Neural progenitor cell (in vitro differentiated cells): ENCODE measurements at regions not wholly inside any gene's neighbourhood (a gene's known extent, or its start where the extent isn't known, plus 50 kb on each side); places are given as distances from the start of the nearest gene placed in this dataset.

Source experiments
- DNase-seq: peaks from one replicate; pipeline ENCODE4 v3.0.0-alpha.2; 2016; ENCODE audit warnings: low spot score
- H2AFZ ChIP-seq: fragments of 200-600 bp; sonication (generic); replicated peaks from 2 replicates; pipeline ENCODE4 v1.6.1; 2016; ENCODE audit warnings: antibody characterized with exemption
- H3F3A ChIP-seq: fragments of 200-600 bp; sonication (generic); 2 replicates; pipeline ENCODE4 v1.6.1; 2016; ENCODE audit warnings: antibody characterized with exemption, low read depth
- H3K27ac ChIP-seq: fragments of 200-600 bp; sonication (generic); 2 replicates; pipeline ENCODE4 v1.5.1; 2016; ENCODE audit warnings: mild to moderate bottlenecking
- H3K27me3 ChIP-seq: fragments of 200-600 bp; sonication (generic); 2 replicates; pipeline ENCODE4 v1.6.1; 2016; ENCODE audit warnings: mild to moderate bottlenecking, moderate library complexity
- H3K36me3 ChIP-seq: fragments of 200-600 bp; sonication (generic); 2 replicates; pipeline ENCODE4 v1.5.1; 2016
- H3K4me1 ChIP-seq: fragments of 200-600 bp; sonication (generic); 2 replicates; pipeline ENCODE4 v1.6.1; 2016; ENCODE audit warnings: mixed run types
- H3K4me2 ChIP-seq: fragments of 200-600 bp; sonication (generic); 2 replicates; pipeline ENCODE4 v1.6.1; 2016
- H3K4me3 ChIP-seq: fragments of 200-600 bp; sonication (generic); 2 replicates; pipeline ENCODE4 v1.5.1; 2016
- H3K79me2 ChIP-seq: fragments of 200-600 bp; sonication (generic); 2 replicates; pipeline ENCODE4 v1.6.1; 2016; ENCODE audit warnings: low read depth
- H3K9ac ChIP-seq: fragments of 200-600 bp; sonication (generic); 2 replicates; pipeline ENCODE4 v1.6.1; 2016
- H3K9me3 ChIP-seq: fragments of 200-600 bp; sonication (generic); 2 replicates; pipeline ENCODE4 v1.5.1; 2016; ENCODE audit warnings: low read depth
- H4K20me1 ChIP-seq: fragments of 200-600 bp; sonication (generic); 2 replicates; pipeline ENCODE4 v1.6.1; 2016; ENCODE audit warnings: low read depth
- H3K27ac Mint-ChIP-seq: 3 replicates; pipeline ENCODE4 v1.8.0; 2021; ENCODE audit warnings: mixed read lengths
- H3K27me3 Mint-ChIP-seq: 2 replicates; pipeline ENCODE4 v1.8.0; 2022; ENCODE audit warnings: low read depth, mild to moderate bottlenecking, inconsistent platforms, moderate library complexity, mixed read lengths; ENCODE audit not compliant: insufficient read depth
- H3K36me3 Mint-ChIP-seq: 3 replicates; pipeline ENCODE4 v1.8.0; 2021; ENCODE audit warnings: mixed read lengths
- H3K4me1 Mint-ChIP-seq: 3 replicates; pipeline ENCODE4 v1.8.0; 2021; ENCODE audit warnings: mixed read lengths
- H3K4me3 Mint-ChIP-seq: 3 replicates; pipeline ENCODE4 v1.8.0; 2021; ENCODE audit warnings: mild to moderate bottlenecking, moderate library complexity, mixed read lengths
- H3K9me3 Mint-ChIP-seq: 3 replicates; pipeline ENCODE4 v1.8.0; 2020; ENCODE audit warnings: mixed read lengths
- CTCF ChIP-seq: fragments of 200-600 bp; sonication (generic); IDR thresholded peaks from 2 replicates; pipeline ENCODE4 v1.5.1; 2017; ENCODE audit warnings: antibody characterized with exemption, mild to moderate bottlenecking
- EZH2 ChIP-seq: fragments of 200-600 bp; sonication (generic); IDR thresholded peaks from 2 replicates; pipeline ENCODE4 v1.6.1; 2017; ENCODE audit warnings: antibody characterized with exemption, mild to moderate bottlenecking, moderate library complexity
- EZH2phosphoT487 ChIP-seq: fragments of 200-600 bp; sonication (generic); IDR thresholded peaks from 2 replicates; pipeline ENCODE4 v1.6.1; 2017; ENCODE audit warnings: antibody characterized with exemption

DNA sequence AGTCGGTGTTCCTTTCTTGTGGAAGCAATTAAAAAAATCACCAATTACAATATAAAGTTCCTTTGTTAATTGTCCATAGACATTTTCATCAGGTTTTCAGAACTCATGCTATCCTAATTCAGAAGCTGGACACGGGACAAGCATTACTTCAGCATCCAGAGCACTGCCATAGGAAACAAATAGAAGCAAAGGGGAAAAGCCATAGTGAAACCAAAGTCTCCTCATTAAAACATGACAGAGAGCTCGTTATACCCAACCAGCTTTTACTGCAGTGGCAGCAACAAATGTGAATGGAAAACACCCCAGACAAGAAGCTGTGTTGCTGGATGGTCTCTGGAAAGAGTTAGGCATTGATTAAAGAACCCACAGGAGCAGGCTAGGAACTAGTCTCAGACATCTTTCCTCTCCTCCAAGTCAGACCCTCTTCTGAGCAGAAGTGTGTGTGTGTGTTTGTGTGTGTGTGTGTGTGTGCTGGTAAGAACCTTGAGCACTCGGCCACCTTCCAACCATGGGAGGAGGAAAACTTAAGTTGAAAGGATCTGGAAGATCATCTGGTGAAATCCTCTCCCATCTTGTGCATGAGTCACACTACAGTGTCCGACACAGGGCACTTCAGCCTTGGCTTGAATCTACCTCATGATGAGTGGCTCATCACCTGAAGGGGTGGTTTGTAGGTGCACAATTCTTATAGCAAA is 162.6 kb upstream of the ADAMTS16 start:
- Mint-ChIP-seq H3K27me3 (peaks cover 4% of the 10 kb centered on the region), H3K27ac (no peak overlapping the region), H3K36me3 (no peaks in the 10 kb centered on the region), H3K4me1 (no peaks in the 10 kb centered on the region), H3K9me3 (no peaks in the 10 kb centered on the region), H3K4me3 (no peak overlapping the region)
- no peaks in the 10 kb centered on the region for H3K9me3 ChIP-seq
- H3K4me3 ChIP-seq = no peak overlapping the region
- no peaks in the 10 kb centered on the region for H3K36me3 ChIP-seq
- no peak overlapping the region for H3K9ac ChIP-seq
- H3K4me1 ChIP-seq = no peaks in the 10 kb centered on the region
- no peak overlapping the region for H3K4me2 ChIP-seq
- H3K27me3 ChIP-seq = no peaks in the 10 kb centered on the region
- DNase-seq = no peak
- no peak overlapping the region for H2AFZ ChIP-seq
- H4K20me1 ChIP-seq = no peaks in the 10 kb centered on the region
- TF ChIP-seq EZH2 (no peak), EZH2phosphoT487 (no peak), CTCF (no peak)
- no peaks in the 10 kb centered on the region for H3K79me2 ChIP-seq
- H3K27ac ChIP-seq = no peak overlapping the region
- no peaks in the 10 kb centered on the region for H3F3A ChIP-seq

DNA sequence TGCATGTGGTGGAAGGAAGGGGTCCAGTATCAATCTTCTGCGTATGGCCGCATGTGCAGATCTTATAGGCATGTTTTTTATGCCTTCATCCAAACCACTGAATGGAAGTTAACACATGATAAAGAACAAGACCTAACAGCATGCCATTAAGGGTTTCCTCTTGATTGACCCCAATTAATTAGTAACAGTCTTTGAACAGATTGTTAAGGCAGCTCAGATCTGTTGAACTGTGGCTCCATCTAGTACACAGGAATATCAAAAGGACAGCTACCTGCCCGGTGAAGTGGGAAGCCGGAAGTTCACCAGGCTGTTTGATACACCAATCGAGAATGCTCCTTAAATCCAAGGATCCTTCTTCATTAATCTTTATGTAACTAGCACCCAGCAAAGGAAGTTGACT is 159.9 kb upstream of the ADAMTS16 start:
- H3K4me3 ChIP-seq = no peak overlapping the region
- no peaks in the 10 kb centered on the region for H3K27me3 Mint-ChIP-seq
- H2AFZ ChIP-seq = no peak overlapping the region
- no peaks in the 10 kb centered on the region for H3K9me3 Mint-ChIP-seq
- no peaks in the 10 kb centered on the region for H3K9me3 ChIP-seq
- H3K36me3 Mint-ChIP-seq = no peaks in the 10 kb centered on the region
- H3K4me2 ChIP-seq = no peak overlapping the region
- no peak overlapping the region for H3K4me3 Mint-ChIP-seq
- no peaks in the 10 kb centered on the region for H3K4me1 ChIP-seq
- H3K4me1 Mint-ChIP-seq = no peaks in the 10 kb centered on the region
- no peaks in the 10 kb centered on the region for H3F3A ChIP-seq
- no peak overlapping the region for H3K27ac ChIP-seq
- no peaks in the 10 kb centered on the region for H3K79me2 ChIP-seq
- no peak for DNase-seq
- no peak overlapping the region for H3K9ac ChIP-seq
- H4K20me1 ChIP-seq = no peaks in the 10 kb centered on the region
- H3K27ac Mint-ChIP-seq = no peak overlapping the region
- H3K27me3 ChIP-seq = no peaks in the 10 kb centered on the region
- no peaks in the 10 kb centered on the region for H3K36me3 ChIP-seq
- no peak for TF ChIP-seq EZH2phosphoT487
- no peak for TF ChIP-seq EZH2
- no peak for TF ChIP-seq CTCF

GRCh38 chr5:4981608-4982007 is 158.5 kb upstream of the ADAMTS16 start:
- Mint-ChIP-seq H3K4me3 (no peak overlapping the region), H3K4me1 (no peaks in the 10 kb centered on the region)

More at GRCh38 chr5:4981608-4982007, 158.5 kb upstream of the ADAMTS16 start:
- Mint-ChIP-seq H3K9me3 (no peaks in the 10 kb centered on the region), H3K27me3 (no peaks in the 10 kb centered on the region), H3K36me3 (no peaks in the 10 kb centered on the region), H3K27ac (no peak overlapping the region)
- no peak overlapping the region for H3K27ac ChIP-seq
- H3K79me2 ChIP-seq = no peaks in the 10 kb centered on the region
- H3K9ac ChIP-seq = no peak overlapping the region
- DNase-seq = no peak
- H3F3A ChIP-seq = no peaks in the 10 kb centered on the region
- H3K27me3 ChIP-seq = no peaks in the 10 kb centered on the region
- H3K4me3 ChIP-seq = no peak overlapping the region
- H2AFZ ChIP-seq = no peak overlapping the region
- TF ChIP-seq EZH2 (no peak), CTCF (no peak), EZH2phosphoT487 (no peak)
- H3K9me3 ChIP-seq = no peaks in the 10 kb centered on the region
- H3K4me1 ChIP-seq = no peaks in the 10 kb centered on the region
- no peaks in the 10 kb centered on the region for H3K36me3 ChIP-seq
- no peaks in the 10 kb centered on the region for H4K20me1 ChIP-seq
- H3K4me2 ChIP-seq = no peak overlapping the region
